SK-N-MC (cell line): ENCODE measurements at regions not wholly inside any gene's neighbourhood (a gene's known extent, or its start where the extent isn't known, plus 50 kb on each side); places are given as distances from the start of the nearest gene placed in this dataset.

Experiments used
- EZH2 ChIP-seq: fragments of 200-600 bp; sonication (generic); IDR thresholded peaks from one replicate; pipeline ENCODE4 v1.6.1; 2017; ENCODE audit warnings: antibody characterized with exemption
- POLR2AphosphoS5 ChIP-seq: IDR thresholded peaks from 2 replicates; pipeline ENCODE4 v1.6.1; 2012; ENCODE audit warnings: mild to moderate bottlenecking, low read depth, low read length, borderline replicate concordance

- TF ChIP-seq POLR2AphosphoS5 = no peak
- TF ChIP-seq EZH2 = no peak
Observed at GRCh38 chr4:163590103-163590502, 95.6 kb downstream of the TMA16 start.
